Osteoblast (primary cell): ENCODE measurements at regions not wholly inside any gene's neighbourhood (a gene's known extent, or its start where the extent isn't known, plus 50 kb on each side); places are given as distances from the start of the nearest gene placed in this dataset.

Source experiments
- DNase-seq: peaks from one replicate; pipeline ENCODE4 v3.0.0; 2011; ENCODE audit warnings: low spot score, mixed read lengths; ENCODE audit not compliant: insufficient read length; ENCODE audit errors: missing footprints
- H2AFZ ChIP-seq: 2 replicates; pipeline ENCODE4 v1.6.0; 2011; ENCODE audit warnings: mild to moderate bottlenecking, low read length
- H3K27ac ChIP-seq: 2 replicates; pipeline ENCODE4 v1.5.1; 2011; ENCODE audit warnings: mild to moderate bottlenecking, low read depth, low read length, moderate library complexity
- H3K27me3 ChIP-seq: 2 replicates; pipeline ENCODE4 v1.6.0; 2012; ENCODE audit warnings: mild to moderate bottlenecking, control low read depth, inconsistent platforms, low read length, moderate library complexity; ENCODE audit not compliant: insufficient read depth
- H3K36me3 ChIP-seq: 2 replicates; pipeline ENCODE4 v1.5.1; 2011; ENCODE audit warnings: mild to moderate bottlenecking, low read length, control low read depth, moderate library complexity; ENCODE audit not compliant: insufficient read depth
- H3K4me1 ChIP-seq: 2 replicates; pipeline ENCODE4 v1.5.1; 2011; ENCODE audit warnings: mild to moderate bottlenecking, low read length, control low read depth, moderate library complexity; ENCODE audit not compliant: insufficient read depth
- H3K4me2 ChIP-seq: 2 replicates; pipeline ENCODE4 v1.6.0; 2011; ENCODE audit warnings: mild to moderate bottlenecking, low read length; ENCODE audit not compliant: insufficient read depth
- H3K4me3 ChIP-seq: fragments of 200-600 bp; sonication (generic); 3 replicates; pipeline ENCODE4 v1.5.1; 2012; ENCODE audit warnings: mild to moderate bottlenecking, low read length, inconsistent platforms; ENCODE audit not compliant: insufficient read depth
- H3K79me2 ChIP-seq: 2 replicates; pipeline ENCODE4 v1.6.0; 2012; ENCODE audit warnings: mild to moderate bottlenecking, low read length, control low read depth, inconsistent platforms; ENCODE audit not compliant: insufficient read depth
- H3K9me3 ChIP-seq: 2 replicates; pipeline ENCODE4 v1.5.1; 2011; ENCODE audit warnings: low read depth, low read length, control low read depth
- H4K20me1 ChIP-seq: 2 replicates; pipeline ENCODE4 v1.6.0; 2012; ENCODE audit warnings: mild to moderate bottlenecking, low read length, control low read depth; ENCODE audit not compliant: insufficient read depth
- TF ChIP-seq, protein P1 (sequence below): IDR thresholded peaks from 2 replicates; pipeline ENCODE4 v1.5.1; 2011; ENCODE audit warnings: mild to moderate bottlenecking, low read depth, low read length, moderate library complexity; ENCODE audit errors: extremely low read depth

- Histone ChIP-seq H3K4me2 (no peak overlapping the region), H3K79me2 (no peaks in the 10 kb centered on the region), H4K20me1 (no peaks in the 10 kb centered on the region), H3K4me1 (no peaks in the 10 kb centered on the region), H3K9me3 (no peaks in the 10 kb centered on the region), H2AFZ (no peak overlapping the region), H3K27ac (no peak overlapping the region), H3K36me3 (no peaks in the 10 kb centered on the region), H3K27me3 (peaks cover 15% of the 10 kb centered on the region), H3K4me3 (no peak overlapping the region)
- DNase-seq: no peak
- TF ChIP-seq, protein P1, sequence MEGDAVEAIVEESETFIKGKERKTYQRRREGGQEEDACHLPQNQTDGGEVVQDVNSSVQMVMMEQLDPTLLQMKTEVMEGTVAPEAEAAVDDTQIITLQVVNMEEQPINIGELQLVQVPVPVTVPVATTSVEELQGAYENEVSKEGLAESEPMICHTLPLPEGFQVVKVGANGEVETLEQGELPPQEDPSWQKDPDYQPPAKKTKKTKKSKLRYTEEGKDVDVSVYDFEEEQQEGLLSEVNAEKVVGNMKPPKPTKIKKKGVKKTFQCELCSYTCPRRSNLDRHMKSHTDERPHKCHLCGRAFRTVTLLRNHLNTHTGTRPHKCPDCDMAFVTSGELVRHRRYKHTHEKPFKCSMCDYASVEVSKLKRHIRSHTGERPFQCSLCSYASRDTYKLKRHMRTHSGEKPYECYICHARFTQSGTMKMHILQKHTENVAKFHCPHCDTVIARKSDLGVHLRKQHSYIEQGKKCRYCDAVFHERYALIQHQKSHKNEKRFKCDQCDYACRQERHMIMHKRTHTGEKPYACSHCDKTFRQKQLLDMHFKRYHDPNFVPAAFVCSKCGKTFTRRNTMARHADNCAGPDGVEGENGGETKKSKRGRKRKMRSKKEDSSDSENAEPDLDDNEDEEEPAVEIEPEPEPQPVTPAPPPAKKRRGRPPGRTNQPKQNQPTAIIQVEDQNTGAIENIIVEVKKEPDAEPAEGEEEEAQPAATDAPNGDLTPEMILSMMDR: no peak
Observed at GRCh38 chrX:39922926-39923325, 174.8 kb downstream of the BCOR start.

DNA sequence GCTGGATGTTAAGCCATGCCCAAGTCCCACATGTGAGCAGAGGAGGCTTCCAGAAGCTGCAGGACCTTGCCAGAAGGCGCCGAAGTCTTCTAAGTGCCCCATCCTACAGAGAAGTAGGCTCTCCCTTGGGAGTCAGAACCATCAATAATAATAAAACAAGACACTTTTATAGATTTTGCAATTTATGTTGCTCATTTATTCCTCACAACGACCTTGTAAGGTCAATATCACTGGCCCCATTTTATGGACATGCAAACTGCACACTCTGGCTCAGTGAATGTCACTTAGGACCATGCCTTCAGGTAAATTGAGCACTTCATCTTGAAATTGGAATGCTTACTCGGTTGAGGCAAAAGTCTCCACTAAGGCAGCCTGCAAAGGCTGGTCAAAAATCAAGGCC, 170.4 kb downstream of the BCOR start:
- no peak for DNase-seq
- Histone ChIP-seq H3K36me3 (no peaks in the 10 kb centered on the region), H2AFZ (no peak overlapping the region), H3K79me2 (no peaks in the 10 kb centered on the region), H3K27me3 (peaks cover 4% of the 10 kb centered on the region), H3K27ac (no peak overlapping the region), H3K4me1 (no peaks in the 10 kb centered on the region), H3K4me2 (no peak overlapping the region), H3K4me3 (no peak overlapping the region), H3K9me3 (no peaks in the 10 kb centered on the region), H4K20me1 (no peaks in the 10 kb centered on the region)
- TF ChIP-seq, protein P1: no peak

- H4K20me1 ChIP-seq: no peaks in the 10 kb centered on the region
- no peaks in the 10 kb centered on the region for H3K4me1 ChIP-seq
- no peak overlapping the region for H3K4me3 ChIP-seq
- no peak for DNase-seq
- no peak overlapping the region for H2AFZ ChIP-seq
- H3K27ac ChIP-seq: no peak overlapping the region
- no peaks in the 10 kb centered on the region for H3K27me3 ChIP-seq
- H3K9me3 ChIP-seq: no peaks in the 10 kb centered on the region
- H3K36me3 ChIP-seq: no peaks in the 10 kb centered on the region
- TF ChIP-seq, protein P1: no peak
- H3K79me2 ChIP-seq: no peaks in the 10 kb centered on the region
- H3K4me2 ChIP-seq: no peak overlapping the region
Observed at GRCh38 chrX:39928704-39929378, 168.9 kb downstream of the BCOR start.

DNA sequence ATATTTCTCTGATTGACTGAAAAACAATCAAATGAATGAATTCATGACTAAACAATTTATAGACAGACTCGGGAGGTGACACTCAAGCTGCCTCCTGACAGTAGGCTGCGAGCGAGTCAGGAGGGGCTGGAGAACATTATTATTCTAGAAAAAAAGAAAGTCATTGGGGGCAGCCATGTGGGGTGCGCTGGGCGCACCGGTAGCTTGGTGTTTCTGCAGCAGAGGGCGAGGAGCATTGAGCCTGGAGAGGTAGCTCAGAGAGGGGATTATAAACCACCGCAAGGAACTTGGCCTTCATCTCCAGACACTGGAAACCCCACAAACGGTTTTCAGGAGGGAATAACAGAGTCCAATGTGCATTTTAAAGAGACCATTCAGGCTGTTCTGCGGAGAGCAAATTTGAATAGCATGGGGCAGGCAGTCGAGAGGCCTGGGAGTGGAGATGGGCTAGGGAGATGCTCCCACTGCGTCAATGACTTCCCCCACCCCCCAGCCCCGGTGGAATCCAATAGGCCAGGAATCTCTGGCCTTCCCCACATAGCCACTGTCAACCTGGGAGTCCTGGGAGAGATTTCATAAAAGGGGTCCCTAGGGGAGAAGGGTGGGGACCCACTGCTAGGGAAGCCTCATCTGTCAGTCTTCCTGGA, 168.3 kb downstream of the BCOR start:
- TF ChIP-seq, protein P1: no peak
- H3K27ac ChIP-seq: no peak overlapping the region
- no peaks in the 10 kb centered on the region for H3K4me1 ChIP-seq

More for the DNA sequence above, 168.3 kb downstream of the BCOR start:
- Histone ChIP-seq H3K4me2 (no peak overlapping the region), H3K27me3 (no peaks in the 10 kb centered on the region), H4K20me1 (no peaks in the 10 kb centered on the region), H3K4me3 (no peak overlapping the region), H2AFZ (no peak overlapping the region), H3K36me3 (no peaks in the 10 kb centered on the region), H3K9me3 (no peaks in the 10 kb centered on the region), H3K79me2 (no peaks in the 10 kb centered on the region)
- DNase-seq: no peak
